Keratinocyte (primary cell): ENCODE measurements at regions not wholly inside any gene's neighbourhood (a gene's known extent, or its start where the extent isn't known, plus 50 kb on each side); places are given as distances from the start of the nearest gene placed in this dataset.

ENCODE experiments used
- DNase-seq: peaks from one replicate; pipeline ENCODE4 v3.0.0-alpha.2; 2011; ENCODE audit warnings: low read depth, missing footprints, low spot score
- FAIRE-seq: peaks from 2 replicates; lab custom pipeline; 2011; peaks lifted over from hg19 to GRCh38; lab: Jason Lieb, UNC
- H2AFZ ChIP-seq: 2 replicates; pipeline ENCODE4 v1.6.0; 2012; ENCODE audit warnings: low read length, control low read depth, inconsistent platforms; ENCODE audit not compliant: control insufficient read depth
- H3K27ac ChIP-seq: 2 replicates; pipeline ENCODE4 v1.5.1; 2011; ENCODE audit warnings: low read length; ENCODE audit not compliant: control insufficient read depth, insufficient read depth
- H3K27me3 ChIP-seq: 3 replicates; pipeline ENCODE4 v1.6.0; 2011; ENCODE audit warnings: low read length; ENCODE audit not compliant: control insufficient read depth, insufficient read depth; ENCODE audit errors: extremely low read depth
- H3K36me3 ChIP-seq, 2 experiments: 2 replicates in 1 of 2; 3 replicates in 1 of 2; pipeline ENCODE4 v1.5.1; 2011; ENCODE audit warnings: low read length in 2 of 2, mild to moderate bottlenecking in 1 of 2; ENCODE audit not compliant: control insufficient read depth in 2 of 2, insufficient read depth in 2 of 2; ENCODE audit errors: extremely low read depth in 1 of 2
- H3K4me1 ChIP-seq: 3 replicates; pipeline ENCODE4 v1.5.1; 2011; ENCODE audit warnings: low read length; ENCODE audit not compliant: control insufficient read depth, insufficient read depth; ENCODE audit errors: extremely low read depth
- H3K4me2 ChIP-seq: 3 replicates; pipeline ENCODE4 v1.6.0; 2011; ENCODE audit warnings: low read depth, low read length; ENCODE audit not compliant: control insufficient read depth, insufficient read depth; ENCODE audit errors: extremely low read depth
- H3K4me3 ChIP-seq, 3 experiments: fragments of 200-600 bp in 1 of 3; sonication (generic) in 1 of 3; 2 replicates in 2 of 3; 3 replicates in 1 of 3; pipeline ENCODE4 v1.5.1; 2011 to 2016; ENCODE audit warnings: low read length in 3 of 3, mild to moderate bottlenecking in 3 of 3, control low read depth in 2 of 3, inconsistent platforms in 1 of 3, low read depth in 1 of 3, mixed read lengths in 1 of 3, mixed run types in 1 of 3, moderate library complexity in 1 of 3; ENCODE audit not compliant: control insufficient read depth in 2 of 3, insufficient read depth in 2 of 3; ENCODE audit errors: extremely low read depth in 1 of 3
- H3K79me2 ChIP-seq: 2 replicates; pipeline ENCODE4 v1.6.0; 2012; ENCODE audit warnings: low read length; ENCODE audit not compliant: control insufficient read depth, insufficient read depth
- H3K9ac ChIP-seq: 3 replicates; pipeline ENCODE4 v1.6.0; 2011; ENCODE audit warnings: low read length; ENCODE audit not compliant: control insufficient read depth, insufficient read depth; ENCODE audit errors: extremely low read depth
- H3K9me1 ChIP-seq: 3 replicates; pipeline ENCODE4 v1.6.0; 2011; ENCODE audit warnings: low read length; ENCODE audit not compliant: control insufficient read depth, insufficient read depth; ENCODE audit errors: extremely low read depth
- H3K9me3 ChIP-seq: 2 replicates; pipeline ENCODE4 v1.5.1; 2012; ENCODE audit warnings: low read depth, low read length; ENCODE audit not compliant: control insufficient read depth
- H4K20me1 ChIP-seq: 3 replicates; pipeline ENCODE4 v1.6.0; 2011; ENCODE audit warnings: low read length; ENCODE audit not compliant: control insufficient read depth, insufficient read depth; ENCODE audit errors: extremely low read depth
- EZH2 ChIP-seq: IDR thresholded peaks from one replicate; pipeline ENCODE4 v1.6.1; 2012; ENCODE audit warnings: inconsistent platforms, mild to moderate bottlenecking, low read length, moderate library complexity
- dilution Hi-C: fragments of 300-500 bp; cut with MboI; formaldehyde crosslinking; loops from one replicate; pipeline ENCODE4 v1.7.0; 2020; ENCODE audit warnings: low sequenced_read_pairs; ENCODE audit not compliant: extremely low pct_ligation_motif_present
- TF ChIP-seq, protein P1 (sequence below), 3 experiments: IDR thresholded peaks in 1 of 3; conservative IDR thresholded peaks in 1 of 3; optimal IDR thresholded peaks in 1 of 3; 2 replicates in 2 of 3; 3 replicates in 1 of 3; pipeline versions ENCODE3 to v1.5.1; 2011; ENCODE audit warnings: low read length in 3 of 3, mild to moderate bottlenecking in 3 of 3, moderate library complexity in 2 of 3, control low read depth in 1 of 3, inconsistent platforms in 1 of 3; ENCODE audit not compliant: insufficient read depth in 2 of 3; ENCODE audit errors: extremely low read depth in 1 of 3

GRCh38 chr10:28190196-28190595 lies 112.7 kb downstream of the MPP7 start:
- dilution Hi-C loops, result no loop called here
- H3K9ac ChIP-seq, result no peak overlapping the region
- no peaks in the 10 kb centered on the region for H3K36me3 ChIP-seq
- no peaks in the 10 kb centered on the region for H3K27me3 ChIP-seq
- H3K4me2 ChIP-seq, result no peak overlapping the region
- H3K27ac ChIP-seq, result no peak overlapping the region
- H3K9me3 ChIP-seq, result no peaks in the 10 kb centered on the region
- no peaks in the 10 kb centered on the region for H3K79me2 ChIP-seq
- no peaks in the 10 kb centered on the region for H4K20me1 ChIP-seq
- H2AFZ ChIP-seq, result no peak overlapping the region
- H3K9me1 ChIP-seq, result no peaks in the 10 kb centered on the region
- FAIRE-seq (no peak), DNase-seq (no peak)
- TF ChIP-seq, protein P1, sequence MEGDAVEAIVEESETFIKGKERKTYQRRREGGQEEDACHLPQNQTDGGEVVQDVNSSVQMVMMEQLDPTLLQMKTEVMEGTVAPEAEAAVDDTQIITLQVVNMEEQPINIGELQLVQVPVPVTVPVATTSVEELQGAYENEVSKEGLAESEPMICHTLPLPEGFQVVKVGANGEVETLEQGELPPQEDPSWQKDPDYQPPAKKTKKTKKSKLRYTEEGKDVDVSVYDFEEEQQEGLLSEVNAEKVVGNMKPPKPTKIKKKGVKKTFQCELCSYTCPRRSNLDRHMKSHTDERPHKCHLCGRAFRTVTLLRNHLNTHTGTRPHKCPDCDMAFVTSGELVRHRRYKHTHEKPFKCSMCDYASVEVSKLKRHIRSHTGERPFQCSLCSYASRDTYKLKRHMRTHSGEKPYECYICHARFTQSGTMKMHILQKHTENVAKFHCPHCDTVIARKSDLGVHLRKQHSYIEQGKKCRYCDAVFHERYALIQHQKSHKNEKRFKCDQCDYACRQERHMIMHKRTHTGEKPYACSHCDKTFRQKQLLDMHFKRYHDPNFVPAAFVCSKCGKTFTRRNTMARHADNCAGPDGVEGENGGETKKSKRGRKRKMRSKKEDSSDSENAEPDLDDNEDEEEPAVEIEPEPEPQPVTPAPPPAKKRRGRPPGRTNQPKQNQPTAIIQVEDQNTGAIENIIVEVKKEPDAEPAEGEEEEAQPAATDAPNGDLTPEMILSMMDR (optimal IDR thresholded peaks at IDR 0.05 in 1 of 3, IDR thresholded peaks at IDR 0.05 in 1 of 3, conservative IDR thresholded peaks at IDR 0.05 in 1 of 3; ENCODE audit: extremely low read depth in 1 of 3, insufficient read depth in 2 of 3, low read length in 3 of 3), result no peak
- no peaks in the 10 kb centered on the region for H3K4me1 ChIP-seq
- H3K4me3 ChIP-seq, result no peak overlapping the region

GRCh38 chr10:28188526-28188925 lies 114.3 kb downstream of the MPP7 start:
- FAIRE-seq (no peak), DNase-seq (no peak)
- Histone ChIP-seq H3K9ac (no peak overlapping the region), H3K27me3 (no peaks in the 10 kb centered on the region), H3K36me3 (no peaks in the 10 kb centered on the region), H2AFZ (no peak overlapping the region), H3K4me3 (no peak overlapping the region), H3K4me2 (no peak overlapping the region), H3K4me1 (no peaks in the 10 kb centered on the region), H3K79me2 (no peaks in the 10 kb centered on the region), H3K9me3 (no peaks in the 10 kb centered on the region), H3K9me1 (no peaks in the 10 kb centered on the region), H4K20me1 (no peaks in the 10 kb centered on the region), H3K27ac (no peak overlapping the region)
- TF ChIP-seq EZH2, result no peak
- TF ChIP-seq, protein P1 (optimal IDR thresholded peaks at IDR 0.05 in 1 of 3, IDR thresholded peaks at IDR 0.05 in 1 of 3, conservative IDR thresholded peaks at IDR 0.05 in 1 of 3; ENCODE audit: extremely low read depth in 1 of 3, insufficient read depth in 2 of 3, low read length in 3 of 3), result no peak
- dilution Hi-C loops, result no loop called here
